ENCODE measurements at regions not wholly inside any gene's neighbourhood (a gene's known extent, or its start where the extent isn't known, plus 50 kb on each side); places are given as distances from the start of the nearest gene placed in this dataset.
"Not testable (repeated sequence)": the region's sequence is repeated elsewhere in the genome, so short reads cannot be mapped to it uniquely, and the experiment has no call there.

GRCh38 chr1:82371844-82372498 lies 571.2 kb downstream of the ADGRL2 start:
- ATAC-seq (no peak), FAIRE-seq (no peak), DNase-seq (no peak)
- H3K4me1 ChIP-seq, result no peaks in the 10 kb centered on the region
- H3K9me3 ChIP-seq, result peaks cover 0 to 3% (median 0%) of the 10 kb centered on the region in 4 donors
- no peak overlapping the region for H3K4me3 ChIP-seq
- H3K27me3 ChIP-seq, result no peaks in the 10 kb centered on the region
- WGBS, 2 donors, result 51 to 64% methylated on average over 3 of the region's 3 CpGs
- no peaks in the 10 kb centered on the region for H3K36me3 ChIP-seq
- TF ChIP-seq CTCF (IDR thresholded peaks at IDR 0.05), result no peak
- H3K27ac ChIP-seq, result no peak overlapping the region
- intact Hi-C loops (cut with DNase I), result no loop called here

GRCh38 chr1:82367456-82367855 lies 566.7 kb downstream of the ADGRL2 start:
- FAIRE-seq (no peak), ATAC-seq (no peak), DNase-seq (no peak)
- no peaks in the 10 kb centered on the region for H3K4me1 ChIP-seq
- H3K9me3 ChIP-seq, result no peaks in the 10 kb centered on the region
- 75 to 79% methylated on average over 2 of the region's 2 CpGs for WGBS, 2 donors
- no peaks in the 10 kb centered on the region for H3K27me3 ChIP-seq
- no peaks in the 10 kb centered on the region for H3K36me3 ChIP-seq
- intact Hi-C loops (cut with DNase I), result no loop called here
- H3K4me3 ChIP-seq, result no peak overlapping the region
- TF ChIP-seq CTCF (IDR thresholded peaks at IDR 0.05), result no peak
- H3K27ac ChIP-seq, result no peak overlapping the region

- DNase-seq (no peak), ATAC-seq (no peak), FAIRE-seq (no peak)
- intact Hi-C loops (cut with DNase I), result no loop called here
- 65 to 70% methylated on average over 2 of the region's 2 CpGs for WGBS, 2 donors
- no peaks in the 10 kb centered on the region for H3K9me3 ChIP-seq
- no peaks in the 10 kb centered on the region for H3K36me3 ChIP-seq
- no peak for TF ChIP-seq CTCF (IDR thresholded peaks at IDR 0.05)
- no peaks in the 10 kb centered on the region for H3K4me1 ChIP-seq
- no peaks in the 10 kb centered on the region for H3K27me3 ChIP-seq
- no peak overlapping the region for H3K27ac ChIP-seq
- H3K4me3 ChIP-seq, result no peak overlapping the region
Measured at GRCh38 chr1:82366689-82367088, 566.0 kb downstream of the ADGRL2 start.

GRCh38 chr1:82359541-82359940 lies 558.8 kb downstream of the ADGRL2 start:
- H3K4me1 ChIP-seq; H3K27me3 ChIP-seq; intact Hi-C loops (cut with DNase I): not testable (repeated sequence)

GRCh38 chr1:82358706-82359105 lies 558.0 kb downstream of the ADGRL2 start:
- intact Hi-C loops (cut with DNase I); ATAC-seq; DNase-seq; H3K4me3 ChIP-seq; H3K27ac ChIP-seq; H3K36me3 ChIP-seq; H3K4me1 ChIP-seq; FAIRE-seq; H3K27me3 ChIP-seq; H3K9me3 ChIP-seq: not testable (repeated sequence)
- WGBS, 2 donors, result 44 to 67% methylated on average over 4 of the region's 4 CpGs

More at GRCh38 chr1:82359541-82359940, 558.8 kb downstream of the ADGRL2 start:
- not testable (repeated sequence) for H3K4me3 ChIP-seq, FAIRE-seq, H3K9me3 ChIP-seq, DNase-seq, H3K27ac ChIP-seq, ATAC-seq, H3K36me3 ChIP-seq
- 90 to 94% methylated on average over 5 of the region's 5 CpGs for WGBS, 2 donors

- WGBS, 2 donors, result 77 to 82% methylated on average over 5 of the region's 5 CpGs
- H3K4me1 ChIP-seq; H3K9me3 ChIP-seq; FAIRE-seq; H3K4me3 ChIP-seq; H3K27me3 ChIP-seq; H3K27ac ChIP-seq; DNase-seq; ATAC-seq; H3K36me3 ChIP-seq; intact Hi-C loops (cut with DNase I): not testable (repeated sequence)
Measured at GRCh38 chr1:82354546-82354945, 553.8 kb downstream of the ADGRL2 start.

Measured in pancreas (tissue), 10 donors.